HCT116 (cell line): ENCODE measurements at regions not wholly inside any gene's neighbourhood (a gene's known extent, or its start where the extent isn't known, plus 50 kb on each side); places are given as distances from the start of the nearest gene placed in this dataset.

ENCODE experiments used
- ATAC-seq: fragments of 200-7000 bp; cut with Tn5 transposase; 2 replicates; pipeline ENCODE4 v1.9.1; 2020; ENCODE audit warnings: mild to moderate bottlenecking, moderate library complexity
- BruUV-seq: library from RNA; stranded (reverse); fragments of 400-500 nt; replicated peaks from 2 replicates; lab custom pipeline; 2021; lab: Mats Ljungman, UMichigan
- CTCF ChIA-PET: fragments of 300-600 bp; sonication (Branson Sonifier 250); formaldehyde crosslinking; loops from one replicate; lab custom pipeline; 2021; ENCODE audit warnings: antibody characterized with exemption; lab: Charles Lee
- POLR2A ChIA-PET: fragments of 300-600, 350-600 bp; sonication (Branson Sonifier 250); formaldehyde crosslinking; loops from one replicate; lab custom pipeline; 2021; ENCODE audit warnings: antibody characterized with exemption; lab: Charles Lee
- RAD21 ChIA-PET, 2 experiments: fragments of 300-600 bp; sonication (Branson Sonifier 250); formaldehyde crosslinking; loops; one replicate each; lab custom pipeline; 2023; ENCODE audit warnings: low total read pairs in 2 of 2; ENCODE audit not compliant: uncharacterized antibody in 2 of 2, unreplicated experiment in 2 of 2, low non-redundant PET in 1 of 2; lab: Charles Lee
- DNase-seq: peaks from one replicate; pipeline ENCODE4 v3.0.0-alpha.2; 2010; ENCODE audit warnings: low read depth, low spot score
- H2AFZ ChIP-seq: fragments of 200-600 bp; shearing (Covaris generic), sonication (generic); 2 replicates; pipeline ENCODE4 v1.6.1; 2017; ENCODE audit warnings: low read depth, mixed run types, mixed read lengths, antibody characterized with exemption, low read length; ENCODE audit not compliant: poor library complexity, severe bottlenecking
- H3K27ac ChIP-seq: 2 replicates; pipeline ENCODE4 v1.5.1; 2012; ENCODE audit warnings: low read depth, low read length
- H3K27me3 ChIP-seq: fragments of 200-600 bp; sonication (generic); 2 replicates; pipeline ENCODE4 v1.6.1; 2016; ENCODE audit warnings: mixed run types, low read length, mixed read lengths; ENCODE audit not compliant: insufficient read depth
- H3K36me3 ChIP-seq, 2 experiments: fragments of 200-500 bp in 1 of 2; fragments of 200-600 bp in 1 of 2; sonication (Bioruptor generic) in 1 of 2; sonication (generic) in 1 of 2; 2 replicates each; pipeline versions ENCODE4 v1.5.1 to v1.6.1; 2014 to 2016; ENCODE audit warnings: low read length in 2 of 2, inconsistent platforms in 1 of 2, mixed read lengths in 1 of 2, mixed run types in 1 of 2; ENCODE audit not compliant: insufficient read depth in 2 of 2, control insufficient read depth in 1 of 2
- H3K4me1 ChIP-seq, 2 experiments: fragments of 200-600 bp in 1 of 2; sonication (generic) in 1 of 2; 2 replicates each; pipeline versions ENCODE4 v1.5.1 to v1.6.1; 2012 to 2017; ENCODE audit warnings: low read length in 2 of 2, inconsistent platforms in 1 of 2, mild to moderate bottlenecking in 1 of 2, mixed read lengths in 1 of 2, mixed run types in 1 of 2, moderate library complexity in 1 of 2; ENCODE audit not compliant: insufficient read depth in 2 of 2, control insufficient read depth in 1 of 2
- H3K4me2 ChIP-seq: fragments of 200-600 bp; sonication (generic); 2 replicates; pipeline ENCODE4 v1.6.1; 2017; ENCODE audit warnings: mixed run types, low read length, mixed read lengths
- H3K4me3 ChIP-seq, 2 experiments: fragments of 200-600 bp in 1 of 2; sonication (generic) in 1 of 2; replicated peaks in 1 of 2; 2 replicates each; pipeline ENCODE4 v1.5.1; 2011 to 2016; ENCODE audit warnings: low read length in 2 of 2, control low read depth in 1 of 2, low read depth in 1 of 2, mild to moderate bottlenecking in 1 of 2, mixed read lengths in 1 of 2, mixed run types in 1 of 2
- H3K79me2 ChIP-seq: fragments of 200-600 bp; sonication (generic); 2 replicates; pipeline ENCODE4 v1.6.1; 2017; ENCODE audit warnings: mild to moderate bottlenecking, mixed run types, low read length, moderate library complexity, mixed read lengths; ENCODE audit not compliant: insufficient read depth
- H3K9ac ChIP-seq: fragments of 200-600 bp; sonication (generic); 2 replicates; pipeline ENCODE4 v1.6.1; 2016; ENCODE audit warnings: low read length, mixed read lengths
- H3K9me2 ChIP-seq: fragments of 200-600 bp; sonication (generic), shearing (Covaris generic); 2 replicates; pipeline ENCODE4 v1.6.1; 2017; ENCODE audit warnings: mixed run types, mild to moderate bottlenecking, moderate library complexity; ENCODE audit not compliant: insufficient read depth
- H3K9me3 ChIP-seq, 2 experiments: fragments of 200-500 bp in 1 of 2; fragments of 200-600 bp in 1 of 2; sonication (Bioruptor generic) in 1 of 2; sonication (generic) in 1 of 2; 2 replicates each; pipeline ENCODE4 v1.6.1; 2014 to 2017; ENCODE audit warnings: low read length in 2 of 2, mixed read lengths in 2 of 2, inconsistent platforms in 1 of 2, low read depth in 1 of 2, mild to moderate bottlenecking in 1 of 2, mixed run types in 1 of 2, moderate library complexity in 1 of 2; ENCODE audit not compliant: control insufficient read depth in 1 of 2, insufficient read depth in 1 of 2
- H4K20me1 ChIP-seq: fragments of 200-600 bp; sonication (generic), shearing (Covaris generic); 2 replicates; pipeline ENCODE4 v1.6.1; 2017; ENCODE audit warnings: mixed run types, mild to moderate bottlenecking, moderate library complexity; ENCODE audit not compliant: insufficient read depth
- CBX3 ChIP-seq: IDR thresholded peaks from 2 replicates; pipeline ENCODE4 v1.6.1; 2012; ENCODE audit warnings: low read depth
- CTCF ChIP-seq, 3 experiments: fragments of 200-600 bp in 1 of 3; sonication (generic) in 1 of 3; IDR thresholded peaks in 2 of 3; conservative IDR thresholded peaks in 1 of 3; 2 replicates each; pipeline ENCODE4 v1.5.1; 2012 to 2017; ENCODE audit warnings: low read depth in 2 of 3, low read length in 2 of 3, antibody characterized with exemption in 1 of 3, borderline replicate concordance in 1 of 3, control low read depth in 1 of 3, mild to moderate bottlenecking in 1 of 3, mixed read lengths in 1 of 3, mixed run types in 1 of 3, moderate library complexity in 1 of 3; ENCODE audit not compliant: insufficient read depth in 1 of 3
- EGR1 ChIP-seq: IDR thresholded peaks from 2 replicates; pipeline ENCODE4 v1.6.1; 2012; ENCODE audit warnings: low read depth
- EZH2 ChIP-seq: fragments of 200-600 bp; sonication (generic); IDR thresholded peaks from 2 replicates; pipeline ENCODE4 v1.6.1; 2017; ENCODE audit warnings: antibody characterized with exemption, mixed run types
- FOSL1 ChIP-seq: IDR thresholded peaks from 2 replicates; pipeline ENCODE4 v1.6.1; 2012; ENCODE audit warnings: low read depth
- JUND ChIP-seq: IDR thresholded peaks from 2 replicates; pipeline ENCODE4 v1.6.1; 2012
- MAX ChIP-seq: IDR thresholded peaks from 2 replicates; pipeline ENCODE4 v1.6.1; 2012
- POLR2A ChIP-seq: IDR thresholded peaks from 2 replicates; pipeline ENCODE4 v1.7.0; 2011; ENCODE audit warnings: borderline replicate concordance; ENCODE audit not compliant: insufficient read depth, insufficient read length; ENCODE audit errors: extremely low read depth
- POLR2AphosphoS5 ChIP-seq: IDR thresholded peaks from 2 replicates; pipeline ENCODE4 v1.6.1; 2011; ENCODE audit warnings: mild to moderate bottlenecking, low read depth, low read length, moderate library complexity
- REST ChIP-seq: IDR thresholded peaks from 2 replicates; pipeline ENCODE4 v1.6.1; 2012; ENCODE audit warnings: low read depth
- SIN3A ChIP-seq: IDR thresholded peaks from 2 replicates; pipeline ENCODE4 v1.6.1; 2012; ENCODE audit warnings: low read depth
- TCF7L2 ChIP-seq: IDR thresholded peaks from 2 replicates; pipeline ENCODE4 v1.7.0; 2011; ENCODE audit warnings: borderline replicate concordance, inconsistent platforms; ENCODE audit not compliant: insufficient read depth, insufficient read length; ENCODE audit errors: extremely low read depth
- YY1 ChIP-seq: IDR thresholded peaks from 2 replicates; pipeline ENCODE4 v1.6.1; 2011; ENCODE audit warnings: low read length, low read depth, moderate library complexity, mild to moderate bottlenecking; ENCODE audit not compliant: insufficient replicate concordance; ENCODE audit errors: extremely low read depth
- ZBTB33 ChIP-seq: IDR thresholded peaks from 2 replicates; pipeline ENCODE4 v1.6.1; 2011; ENCODE audit warnings: mild to moderate bottlenecking, low read length, moderate library complexity; ENCODE audit not compliant: insufficient replicate concordance; ENCODE audit errors: extremely low read depth
- ZNF274 ChIP-seq: fragments of 200-500 bp; sonication (Bioruptor generic); IDR thresholded peaks from 2 replicates; pipeline ENCODE4 v1.6.1; 2014; ENCODE audit warnings: mild to moderate bottlenecking, low read depth, low read length, inconsistent platforms
- intact Hi-C: fragments of 100-400 bp; cut with micrococcal nuclease; formaldehyde crosslinking; loops from 2 replicates; pipeline ENCODE4 v1.10.0; 2022
- TF ChIP-seq, protein P1 (sequence below): IDR thresholded peaks from 2 replicates; pipeline ENCODE4 v1.6.1; 2012

DNA sequence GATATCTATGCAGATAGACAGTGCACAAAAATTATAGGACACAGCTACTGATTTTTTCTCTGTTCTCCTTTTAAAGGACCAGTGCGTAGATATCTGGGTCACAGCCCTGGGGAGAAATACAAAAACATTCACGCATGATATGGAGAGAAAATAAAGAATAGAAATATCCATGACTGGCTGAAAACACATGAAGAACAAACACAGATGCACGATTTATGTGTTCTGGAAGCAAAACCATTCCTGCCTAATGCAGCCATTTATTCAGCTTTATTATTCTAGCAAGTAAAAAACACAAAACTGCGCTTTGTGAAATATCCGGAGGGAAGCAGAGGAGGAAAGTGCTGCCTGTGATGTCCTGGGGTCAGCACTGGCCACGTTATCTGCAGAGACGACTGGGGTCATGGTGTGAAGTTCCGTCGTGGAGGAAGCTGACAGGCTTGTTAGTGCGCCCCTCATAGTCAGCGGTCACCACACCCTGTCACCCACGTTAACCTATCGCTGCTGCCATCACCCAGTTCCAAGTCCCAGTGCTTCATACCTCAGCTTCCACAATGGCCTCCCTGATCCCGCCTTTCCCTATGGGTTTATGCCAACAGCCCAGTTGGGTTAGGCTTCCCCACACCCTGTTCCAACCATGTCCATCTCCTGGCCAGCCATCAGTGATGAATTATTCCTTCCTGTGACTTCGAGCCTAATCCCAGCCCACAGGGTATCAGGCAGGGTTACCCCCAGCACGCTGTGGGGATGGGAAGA lies 86.6 kb upstream of the RPS6KA2 start:
- Histone ChIP-seq H3K4me2 (no peak overlapping the region), H3K27ac (no peak overlapping the region), H3K4me1 (no peaks in the 10 kb centered on the region)
- ATAC-seq, result no peak
- RAD21 ChIA-PET, result no interaction called here
- TF ChIP-seq EZH2 (no peak), ZNF274 (no peak), SIN3A (no peak), JUND (no peak), CTCF (IDR thresholded peaks at IDR 0.05 in 2 of 3, conservative IDR thresholded peaks at IDR 0.05 in 1 of 3; ENCODE audit: borderline replicate concordance in 1 of 3, insufficient read depth in 1 of 3, low read depth in 2 of 3, low read length in 2 of 3) (no peak), YY1 (no peak), POLR2A (no peak), FOSL1 (no peak), REST (no peak), ZBTB33 (no peak), POLR2AphosphoS5 (no peak), TCF7L2 (no peak), CBX3 (no peak), MAX (no peak), EGR1 (no peak)
- TF ChIP-seq, protein P1, sequence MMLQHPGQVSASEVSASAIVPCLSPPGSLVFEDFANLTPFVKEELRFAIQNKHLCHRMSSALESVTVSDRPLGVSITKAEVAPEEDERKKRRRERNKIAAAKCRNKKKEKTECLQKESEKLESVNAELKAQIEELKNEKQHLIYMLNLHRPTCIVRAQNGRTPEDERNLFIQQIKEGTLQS, result no peak
- TF ChIP-seq, all 23 proteins: peak for 0
- no peak for DNase-seq
- CTCF ChIA-PET, result no interaction called here
- intact Hi-C loops, result no loop called here
- no peaks in the 10 kb centered on the region for H3K36me3 ChIP-seq
- H3K79me2 ChIP-seq, result no peaks in the 10 kb centered on the region
- H2AFZ ChIP-seq, result no peak overlapping the region
- H3K9ac ChIP-seq, result no peak overlapping the region
- POLR2A ChIA-PET, result no interaction called here
- H3K27me3 ChIP-seq, result no peaks in the 10 kb centered on the region
- H3K4me3 ChIP-seq, result no peak overlapping the region
- H4K20me1 ChIP-seq, result no peaks in the 10 kb centered on the region
- no peaks in the 10 kb centered on the region for H3K9me2 ChIP-seq
- no TSS peak for BruUV-seq
- H3K9me3 ChIP-seq, result no peaks in the 10 kb centered on the region
